GM19023 (cell line): ENCODE measurements at regions not wholly inside any gene's neighbourhood (a gene's known extent, or its start where the extent isn't known, plus 50 kb on each side); places are given as distances from the start of the nearest gene placed in this dataset.

Experiments
- ATAC-seq: cut with Tn5 transposase; IDR thresholded peaks from one replicate; pipeline ENCODE4 v1.9.1; 2021; ENCODE audit warnings: mild to moderate bottlenecking, moderate library complexity; ENCODE audit not compliant: unreplicated experiment

DNA sequence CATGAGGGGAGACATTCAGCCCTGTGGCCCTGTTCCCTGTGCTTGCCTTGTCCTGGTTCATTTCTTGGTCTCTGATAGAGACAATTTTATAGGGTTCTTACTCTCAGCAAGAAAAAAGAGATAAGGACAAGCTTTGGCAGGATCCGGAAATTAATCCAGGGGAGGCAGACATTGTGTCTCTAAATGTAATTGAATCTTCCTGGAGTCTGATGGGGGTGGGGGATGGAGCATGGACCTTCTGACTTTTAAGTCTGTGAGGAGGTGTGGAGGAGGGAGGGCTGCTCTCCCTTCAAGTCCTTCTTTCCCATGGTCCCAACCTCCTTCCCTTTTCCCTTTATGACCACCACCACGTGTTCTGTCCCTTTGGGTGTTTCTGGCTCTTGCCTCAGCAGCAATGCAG, 512.7 kb downstream of the DHX35 start:
- no peak for ATAC-seq

DNA sequence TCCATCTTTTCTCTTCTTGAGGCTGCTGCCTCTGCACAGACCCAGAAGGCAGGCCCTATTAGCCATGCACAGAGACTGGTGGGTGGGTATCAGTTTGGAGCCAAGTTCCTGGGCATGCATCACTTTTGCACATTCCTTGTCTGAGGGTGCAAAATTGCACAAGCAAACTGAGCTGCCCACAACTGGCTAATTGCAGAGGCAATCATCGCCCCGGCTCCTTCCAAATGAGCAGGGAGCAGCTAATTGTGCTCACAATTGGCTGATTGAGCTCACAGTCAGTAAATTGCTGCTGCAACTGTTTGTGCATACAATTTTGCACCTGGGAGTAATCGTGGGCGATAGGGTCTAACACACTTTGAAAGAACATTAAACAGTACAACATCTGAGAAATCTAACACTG, 511.4 kb downstream of the DHX35 start:
- ATAC-seq: no peak

DNA sequence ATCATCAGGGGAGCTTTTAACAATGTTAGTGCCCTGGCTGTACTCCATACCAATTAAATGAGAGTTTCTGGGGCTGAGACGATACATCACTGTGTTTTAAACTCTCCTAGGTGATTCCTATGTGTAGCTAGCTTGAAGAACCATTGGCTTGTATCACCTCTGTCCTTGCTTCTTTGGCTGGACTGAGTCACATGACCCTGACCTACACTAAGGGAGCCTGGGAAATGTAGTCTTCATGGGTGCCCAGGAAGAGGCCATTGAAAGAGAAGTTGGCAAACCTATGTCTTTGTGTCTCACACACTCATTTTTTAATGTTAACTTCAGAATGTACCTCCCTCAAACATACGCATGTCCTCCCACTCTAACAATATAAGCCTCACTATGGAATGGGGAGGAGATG, 506.6 kb downstream of the DHX35 start:
- ATAC-seq: no peak

DNA sequence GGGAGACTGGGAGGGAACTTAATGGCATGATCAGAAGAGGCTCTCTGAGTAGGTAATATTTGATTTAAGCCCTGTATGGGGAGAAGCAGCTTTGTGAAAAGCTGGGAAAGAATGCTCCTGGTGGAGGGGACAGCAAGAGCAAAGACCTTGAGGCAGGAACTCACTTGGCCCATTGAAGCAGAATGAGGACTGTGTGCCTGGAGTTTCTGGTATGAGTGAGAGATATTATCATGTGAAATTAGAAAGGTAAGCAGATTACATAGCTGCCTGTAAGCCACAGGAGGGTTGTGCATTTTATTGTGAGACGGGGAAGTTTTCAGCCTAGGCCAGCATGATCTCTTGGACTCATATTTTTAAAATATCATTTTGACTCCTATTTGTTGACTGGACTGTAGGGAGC, 502.1 kb downstream of the DHX35 start:
- ATAC-seq: no peak

DNA sequence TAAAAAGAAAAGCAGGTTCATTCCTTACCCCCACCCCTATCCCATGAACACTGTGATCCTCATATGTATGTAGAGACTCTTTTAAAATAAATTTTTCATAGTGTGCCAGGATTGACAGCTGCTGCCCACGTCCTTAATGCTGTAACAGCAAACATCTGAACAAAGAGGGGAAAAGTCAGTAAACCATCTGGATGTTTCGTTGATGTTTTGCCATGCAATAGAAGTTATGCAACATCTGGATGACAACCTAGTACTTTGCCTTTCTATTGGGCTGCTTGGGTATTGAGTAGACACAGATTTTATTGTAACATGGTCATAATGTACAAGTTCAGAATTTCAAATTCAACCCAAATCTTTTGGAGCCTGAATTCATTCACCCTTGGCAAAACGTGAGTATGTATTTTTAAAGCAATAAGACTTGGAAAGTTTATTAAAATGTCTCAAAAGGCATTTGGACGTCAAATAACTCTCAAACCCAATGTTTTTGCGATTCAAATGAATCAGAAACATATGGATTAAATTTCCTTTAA, 500.3 kb downstream of the DHX35 start:
- ATAC-seq: no peak

DNA sequence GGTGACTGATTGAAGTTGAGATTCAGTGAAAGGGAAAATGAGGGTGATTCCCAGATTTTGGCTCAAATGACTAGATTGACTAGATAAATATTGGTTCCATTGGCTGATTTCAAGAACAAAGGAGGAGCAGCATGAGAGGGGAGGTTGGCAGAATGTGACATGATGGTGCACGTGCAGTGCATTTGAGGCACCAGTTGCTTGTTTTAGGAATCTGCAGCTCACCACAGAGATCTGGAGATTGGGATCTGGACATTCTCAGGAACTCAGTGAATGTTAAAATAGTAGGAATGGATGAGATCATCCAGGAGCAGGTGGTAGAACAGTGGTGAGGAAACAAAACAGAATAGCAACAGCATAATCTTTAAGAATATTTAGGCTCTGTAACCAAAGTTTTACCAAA, 496.3 kb downstream of the DHX35 start:
- no peak for ATAC-seq

DNA sequence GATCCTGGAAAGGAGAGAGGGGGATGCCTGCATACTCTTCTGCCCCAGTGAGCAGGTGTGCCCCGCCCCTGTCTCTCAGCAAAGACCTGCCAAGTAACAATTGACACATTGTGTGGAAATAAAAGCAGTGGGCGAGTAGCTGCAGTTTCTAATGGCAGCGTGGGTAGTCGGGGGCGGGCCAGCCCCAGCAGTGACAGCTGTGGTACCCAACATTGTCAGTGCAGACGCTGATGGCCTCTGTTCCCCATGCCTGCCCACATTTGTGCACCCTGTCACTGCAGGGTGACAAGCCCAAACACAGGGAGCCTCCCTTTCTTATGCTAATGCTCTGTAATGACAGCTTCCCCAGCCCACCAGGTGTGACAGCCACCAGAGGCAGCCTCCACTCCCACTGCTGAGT, 491.7 kb downstream of the DHX35 start:
- no peak for ATAC-seq

DNA sequence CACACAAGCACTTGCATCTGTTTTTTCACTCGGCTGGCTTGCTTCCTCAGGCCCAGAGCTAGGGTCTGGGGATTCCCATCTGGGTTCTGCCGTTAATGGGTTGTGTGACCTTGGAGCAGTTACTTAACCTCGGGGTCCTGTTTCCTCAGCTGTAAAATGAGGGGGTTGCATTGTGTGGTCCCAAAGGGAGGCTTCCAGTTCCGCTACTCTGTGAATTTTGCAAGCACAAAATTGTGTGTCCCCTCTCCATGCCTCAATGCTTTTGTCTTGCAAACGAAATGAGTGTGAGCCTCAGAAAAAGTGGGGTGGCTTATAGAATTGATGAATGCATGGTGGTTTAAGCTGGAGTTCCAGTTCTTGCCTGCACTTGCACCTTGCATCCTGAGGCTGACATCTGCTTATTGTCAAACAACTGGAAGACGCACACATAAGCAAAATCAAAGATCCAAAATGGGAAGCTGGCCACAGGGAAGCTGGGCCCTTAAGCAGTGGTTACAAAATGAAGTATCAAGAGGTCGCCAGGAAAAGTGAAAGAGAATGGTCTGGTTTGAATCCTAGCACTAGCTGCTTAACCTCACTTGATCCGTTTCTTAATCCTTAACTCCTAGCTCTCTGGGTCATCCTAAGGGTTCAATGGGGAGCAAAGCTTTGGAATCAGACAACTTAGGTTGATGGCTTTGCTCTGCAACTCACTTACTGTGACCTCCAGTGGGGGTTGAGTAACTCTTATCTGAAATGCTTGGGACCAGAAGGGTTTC, 490.6 kb downstream of the DHX35 start:
- ATAC-seq: no peak

DNA sequence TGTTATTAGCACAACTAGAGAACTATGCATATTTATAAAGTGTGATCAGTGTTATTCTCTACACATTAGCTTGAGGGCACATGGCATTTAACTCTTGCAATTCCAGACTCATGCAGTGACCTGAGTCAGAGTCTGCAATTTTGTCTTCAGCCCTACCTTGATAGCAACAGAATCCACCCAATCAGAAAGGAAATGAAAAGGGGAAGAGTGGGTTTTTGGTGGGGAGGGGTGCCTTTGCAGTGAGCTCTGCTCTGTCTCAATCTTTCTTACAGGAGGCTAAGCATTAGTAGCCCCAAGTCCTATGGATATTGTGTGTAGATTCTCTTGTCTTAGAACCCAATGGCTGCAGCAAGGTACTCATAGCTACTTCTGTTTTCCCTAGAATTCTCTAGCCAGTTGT, 489.2 kb downstream of the DHX35 start:
- no peak for ATAC-seq

DNA sequence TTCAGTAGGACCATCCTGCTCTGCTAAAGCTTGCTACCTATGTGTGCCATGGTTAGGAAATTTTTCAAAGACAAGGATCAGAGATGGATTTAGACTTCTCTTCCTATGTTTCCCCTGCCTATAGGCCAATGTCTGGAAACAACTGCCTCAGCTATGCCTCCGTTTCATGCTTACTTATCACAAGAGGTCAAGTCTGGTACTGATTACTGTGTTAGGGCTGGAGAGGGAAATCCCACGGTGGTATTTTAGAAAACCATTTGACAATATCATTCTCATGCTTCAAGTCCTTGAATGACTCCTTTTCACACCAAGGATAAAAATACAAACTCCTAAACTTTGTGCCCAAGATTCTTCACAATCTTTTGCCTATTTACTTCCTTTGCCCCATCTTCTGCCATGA, 484.3 kb downstream of the DHX35 start:
- ATAC-seq: no peak

DNA sequence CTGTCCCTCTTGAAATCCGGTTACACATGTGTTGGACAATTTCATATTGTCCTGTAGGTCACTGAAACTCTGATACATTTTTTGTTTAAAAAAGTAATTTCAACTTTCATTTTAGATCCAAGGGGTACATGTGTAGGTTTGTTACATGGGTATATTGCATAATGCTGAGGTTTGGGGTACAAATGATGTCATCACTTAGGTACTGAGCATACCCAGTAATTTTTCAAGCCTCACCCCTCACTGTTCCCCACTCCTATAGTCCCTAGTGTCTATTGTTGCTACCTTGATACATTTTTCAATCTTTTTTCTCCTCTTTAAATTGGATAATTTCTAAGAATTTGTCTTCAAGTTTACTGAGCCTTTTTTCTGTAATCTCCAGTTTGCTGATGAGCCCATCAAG, 483.0 kb downstream of the DHX35 start:
- no peak for ATAC-seq

DNA sequence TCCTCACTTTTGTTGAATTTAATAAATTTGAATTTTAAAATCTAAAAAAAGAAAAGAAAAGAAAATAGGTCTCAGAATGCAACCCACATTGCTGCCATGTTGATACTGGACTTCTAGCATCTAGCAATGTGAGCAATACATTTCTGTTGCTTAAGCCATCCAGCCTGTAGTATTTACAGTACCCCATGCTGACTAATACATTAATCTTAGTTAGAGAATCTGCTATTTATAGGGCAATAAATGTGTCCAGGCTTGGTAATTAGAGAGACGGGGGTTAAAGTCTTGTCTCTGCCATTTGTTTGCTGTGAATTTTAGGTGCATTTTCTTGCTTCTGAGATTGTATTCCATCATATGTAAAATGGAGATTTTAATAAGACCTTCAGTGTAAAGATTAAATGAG, 471.3 kb downstream of the DHX35 start:
- ATAC-seq: no peak

DNA sequence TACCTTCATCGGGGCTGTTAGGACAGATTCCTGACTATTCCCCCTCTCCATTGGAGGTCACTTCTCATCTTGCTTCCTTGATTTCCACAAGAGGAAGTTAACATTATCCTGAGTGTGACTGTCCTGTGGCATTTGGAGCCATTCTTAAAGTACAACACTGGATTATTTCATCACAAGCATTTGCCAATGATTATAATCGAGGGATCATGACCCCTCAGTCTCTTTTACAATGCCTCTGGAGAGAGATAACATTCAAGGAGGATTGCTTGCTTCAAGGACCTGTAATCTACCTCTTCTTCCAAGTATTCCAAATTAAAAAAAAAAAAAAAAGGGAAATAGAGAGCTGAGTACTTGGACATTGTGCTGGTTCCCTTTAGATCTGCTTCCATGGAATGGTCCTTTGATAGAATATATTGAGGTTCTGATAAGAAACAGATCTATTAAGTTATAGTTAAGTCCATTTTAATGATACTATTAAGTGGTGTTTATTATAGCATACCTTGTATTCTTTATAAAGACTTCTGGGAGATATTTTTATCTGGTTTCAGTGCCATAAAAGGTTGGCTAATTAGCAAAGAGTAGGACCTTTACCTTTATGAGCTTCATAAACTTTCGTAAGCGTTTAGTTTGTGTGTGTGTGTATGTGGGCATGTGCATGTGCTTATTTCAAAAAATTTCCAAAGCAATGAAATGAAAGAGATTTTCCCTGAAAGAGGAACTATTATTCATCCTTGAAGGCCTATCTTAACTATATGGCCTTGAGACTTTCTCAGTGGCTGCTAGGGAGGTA, 469.1 kb downstream of the DHX35 start:
- ATAC-seq: no peak

DNA sequence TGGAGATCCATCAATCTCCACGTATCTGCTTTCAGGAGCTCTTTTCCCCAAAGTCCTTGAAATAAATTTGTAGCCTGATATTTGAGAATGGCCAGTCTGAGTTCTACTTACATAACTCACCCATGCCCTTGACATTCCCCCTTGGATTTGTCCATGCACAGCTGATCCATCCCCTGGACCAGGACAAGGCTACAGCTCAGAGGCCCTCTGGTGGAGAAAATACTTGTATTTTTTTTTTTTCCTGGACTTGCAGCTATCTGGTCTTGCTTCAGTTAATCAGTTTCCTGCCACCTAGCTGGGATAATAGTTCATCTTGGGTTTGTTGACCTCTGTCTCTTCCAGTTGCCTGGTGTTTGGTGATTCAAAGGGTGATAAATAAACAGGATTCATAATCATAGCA, 467.6 kb downstream of the DHX35 start:
- no peak for ATAC-seq

DNA sequence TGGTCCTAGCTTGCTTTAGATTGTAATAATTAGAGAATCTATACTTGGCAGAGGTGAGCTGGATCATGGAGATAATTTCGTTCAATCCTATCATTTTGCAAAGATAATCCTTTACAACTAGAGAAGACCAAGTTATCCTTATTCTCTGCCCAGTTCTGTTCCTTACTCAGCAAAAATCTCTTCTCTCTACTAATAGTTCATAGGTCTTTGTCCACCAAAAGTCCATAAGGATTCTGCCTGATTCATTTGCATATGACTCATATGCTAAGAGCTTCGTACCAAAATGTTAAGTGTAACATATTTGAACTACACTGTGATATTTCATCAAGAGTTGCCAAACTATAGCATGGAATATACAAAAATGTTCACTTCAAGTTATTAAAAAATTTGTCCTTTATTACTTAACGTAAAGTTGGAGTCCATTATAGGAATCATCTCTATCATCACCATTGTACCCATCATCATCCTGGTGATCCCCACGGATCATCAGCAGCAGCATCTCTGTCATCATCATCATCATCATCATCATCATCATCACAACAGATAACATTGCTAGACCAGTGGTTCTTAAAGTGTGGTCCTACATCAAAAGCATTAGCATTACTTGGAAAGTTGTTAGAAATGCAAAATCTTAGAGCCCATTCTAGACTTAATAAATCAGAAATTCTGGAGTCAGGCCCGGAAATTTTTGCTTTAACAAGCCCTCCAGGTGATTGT, 463.0 kb downstream of the DHX35 start:
- ATAC-seq: no peak

DNA sequence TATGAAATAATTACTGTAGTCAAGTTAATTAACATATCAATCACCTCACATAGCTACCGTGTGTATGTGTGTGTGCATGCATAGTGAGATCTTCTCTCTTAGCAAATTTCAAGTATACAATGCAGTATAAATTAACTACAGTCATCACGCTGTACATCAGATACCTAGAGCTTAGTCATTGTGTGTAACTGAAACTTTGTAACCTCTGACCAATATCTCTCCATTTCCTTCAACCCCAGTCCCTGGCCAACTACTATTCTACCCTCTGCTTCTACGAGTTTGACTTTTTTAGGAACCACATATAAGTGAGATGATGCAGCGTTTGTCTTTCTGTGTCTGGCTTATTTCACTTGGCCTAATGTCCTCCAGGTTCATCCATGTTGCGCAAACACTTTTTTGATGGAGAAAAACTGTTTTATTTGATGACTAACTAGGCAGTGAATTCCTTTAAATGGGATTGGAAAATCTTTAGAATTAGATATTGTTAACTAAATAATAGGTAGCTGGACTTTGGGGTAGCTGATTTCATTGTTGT, 459.5 kb downstream of the DHX35 start:
- ATAC-seq: no peak

DNA sequence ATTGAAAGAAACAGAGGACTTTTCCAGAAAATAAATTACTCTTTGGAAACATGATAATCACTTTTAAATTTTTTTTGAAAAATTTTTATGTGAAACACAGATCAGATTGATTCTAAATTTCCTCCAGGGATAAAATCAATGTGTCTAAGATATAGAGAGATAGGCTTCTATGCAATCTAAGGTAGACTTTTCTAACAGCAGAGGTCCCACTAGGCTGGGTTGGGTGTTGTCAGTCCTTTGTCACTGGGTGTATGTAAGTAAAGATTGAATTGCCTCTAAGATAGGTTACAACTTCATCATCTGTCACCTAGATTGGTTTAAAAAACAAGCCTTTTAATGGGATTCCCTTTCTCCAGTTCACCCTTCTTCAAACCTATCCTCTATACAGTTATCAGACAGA, 449.9 kb downstream of the DHX35 start:
- ATAC-seq: no peak

DNA sequence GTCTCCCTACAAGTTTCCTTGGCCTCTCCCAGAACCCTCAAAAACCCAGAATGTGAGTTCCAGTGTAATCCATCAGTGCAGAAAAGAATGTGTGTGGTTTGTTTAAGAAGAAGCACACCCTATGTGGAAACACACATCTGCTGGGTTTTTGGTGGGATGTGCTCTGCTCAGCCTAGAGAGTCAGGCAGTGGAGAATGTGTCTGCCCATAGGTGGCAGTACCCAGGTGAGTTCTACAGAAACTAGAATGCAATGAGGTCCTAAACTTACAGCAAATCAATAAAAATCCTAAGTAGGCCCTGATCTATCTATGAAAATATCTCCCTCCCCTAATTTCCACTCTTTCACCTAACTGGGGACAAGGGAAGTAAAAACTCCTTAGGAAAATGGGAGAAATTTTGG, 437.3 kb downstream of the DHX35 start:
- no peak for ATAC-seq

DNA sequence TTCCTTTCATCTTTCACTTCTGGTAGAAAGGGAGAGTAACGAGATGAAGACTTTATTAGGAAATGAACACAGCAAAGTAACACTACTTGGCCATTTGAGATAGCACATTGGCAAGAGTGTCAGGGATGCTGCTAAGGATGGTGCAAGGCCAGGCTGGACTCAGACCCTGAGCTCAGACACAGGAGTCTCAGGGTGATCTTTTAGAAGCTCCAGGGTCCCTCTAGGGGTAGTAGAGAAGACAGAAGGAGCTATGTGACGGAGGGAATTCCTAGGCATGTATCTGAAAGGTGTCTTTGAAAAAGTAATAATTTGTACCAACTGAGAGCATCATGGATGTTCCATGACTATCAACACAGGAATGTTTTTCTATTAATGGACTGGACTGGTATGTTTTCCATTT, 436.5 kb downstream of the DHX35 start:
- no peak for ATAC-seq

DNA sequence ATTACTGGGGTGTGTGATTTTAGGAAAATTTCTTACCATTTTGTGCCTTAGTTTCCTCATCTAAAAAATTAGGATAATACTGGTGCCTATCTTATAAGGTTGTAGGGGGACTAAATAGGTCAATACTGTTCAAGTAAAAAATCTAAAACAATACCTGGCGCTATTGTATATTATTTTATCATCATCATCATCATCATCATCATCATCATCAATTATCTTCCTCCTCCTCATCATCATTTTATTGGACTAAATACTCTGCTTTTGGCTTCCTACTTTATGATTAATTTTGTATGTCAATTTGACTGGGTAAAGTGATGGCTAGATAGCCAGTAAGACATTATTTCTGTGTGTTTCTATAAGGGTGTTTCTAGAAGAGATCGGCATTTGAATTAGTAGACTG, 435.5 kb downstream of the DHX35 start:
- ATAC-seq: no peak

DNA sequence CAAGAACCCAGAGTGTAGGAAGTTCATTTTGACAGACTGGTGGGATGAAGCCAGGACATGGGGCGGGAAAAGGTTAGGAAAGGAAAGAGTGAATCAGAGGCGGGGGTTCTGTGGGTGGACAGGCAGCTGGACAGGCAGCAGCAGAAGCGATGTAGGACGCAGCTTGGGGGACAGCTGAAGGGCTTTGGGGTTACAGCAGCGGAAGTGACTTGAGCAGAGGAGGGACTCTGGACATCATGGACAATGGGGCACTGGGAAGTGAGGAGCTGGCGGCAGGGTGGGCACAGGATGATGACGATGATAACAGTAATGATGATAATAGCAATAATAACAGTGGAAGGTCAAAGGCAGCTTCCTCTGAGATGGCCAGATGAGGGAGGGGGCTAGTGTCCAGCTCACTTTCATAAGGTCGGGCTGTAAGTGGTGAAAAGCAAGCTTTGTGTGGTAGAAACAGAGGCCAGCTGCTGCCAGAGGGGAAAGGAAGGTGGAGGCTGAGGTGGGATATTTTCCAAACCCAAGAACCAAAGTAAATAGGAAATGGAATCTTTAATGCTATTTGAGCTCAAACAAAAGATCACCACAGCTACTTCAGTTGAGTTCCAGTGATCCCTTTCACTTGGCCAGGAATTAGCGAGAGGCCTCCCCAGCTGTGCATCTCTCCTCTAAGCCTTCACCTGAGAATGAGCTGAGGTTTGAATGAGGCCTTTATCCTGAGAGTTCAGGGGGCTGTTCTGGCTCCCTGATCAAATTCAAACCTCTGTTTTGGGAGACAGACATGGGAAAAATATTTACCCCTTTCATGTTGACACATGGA, 433.5 kb downstream of the DHX35 start:
- ATAC-seq: no peak
